Panc1 (cell line): ENCODE measurements at regions not wholly inside any gene's neighbourhood (a gene's known extent, or its start where the extent isn't known, plus 50 kb on each side); places are given as distances from the start of the nearest gene placed in this dataset.
A peak's percentile ranks its signal among the peaks of the same experiment; 100 is the strongest.

Source experiments
- ATAC-seq: fragments of 200-7000 bp; cut with Tn5 transposase; 2 replicates; pipeline ENCODE4 v1.9.1; 2020; ENCODE audit warnings: mild to moderate bottlenecking, moderate library complexity
- BruUV-seq: library from RNA; stranded (reverse); fragments of 400-500 nt; replicated peaks from 2 replicates; lab custom pipeline; 2021; lab: Mats Ljungman, UMichigan
- CTCF ChIA-PET: fragments of 300-600 bp; sonication (Branson Sonifier 250); formaldehyde crosslinking; loops from one replicate; lab custom pipeline; 2022; ENCODE audit warnings: antibody characterized with exemption; lab: Charles Lee
- POLR2A ChIA-PET: fragments of 300-600 bp; sonication (Branson Sonifier 250); formaldehyde crosslinking; loops from one replicate; lab custom pipeline; 2022; ENCODE audit warnings: antibody characterized with exemption; lab: Charles Lee
- DNase-seq: peaks from one replicate; pipeline ENCODE4 v3.0.0-alpha.2; 2010; ENCODE audit warnings: low read depth, low spot score
- H3K27ac ChIP-seq: 2 replicates; pipeline ENCODE4 v1.5.1; 2011; ENCODE audit warnings: mild to moderate bottlenecking, low read length, inconsistent platforms
- H3K27me3 ChIP-seq: fragments of 200-500 bp; sonication (Bioruptor generic); 2 replicates; pipeline ENCODE4 v1.6.0; 2014; ENCODE audit warnings: low read length, inconsistent platforms; ENCODE audit not compliant: control insufficient read depth, insufficient read depth
- H3K36me3 ChIP-seq: fragments of 200-500 bp; sonication (Bioruptor generic); 2 replicates; pipeline ENCODE4 v1.5.1; 2014; ENCODE audit warnings: inconsistent platforms, mild to moderate bottlenecking, low read length, moderate library complexity; ENCODE audit not compliant: control insufficient read depth, insufficient read depth
- H3K4me1 ChIP-seq: 2 replicates; pipeline ENCODE4 v1.5.1; 2011; ENCODE audit warnings: inconsistent platforms, mild to moderate bottlenecking, low read length, moderate library complexity; ENCODE audit not compliant: control insufficient read depth, insufficient read depth
- H3K4me3 ChIP-seq, 2 experiments: 2 replicates each; pipeline ENCODE4 v1.5.1; 2011 to 2012; ENCODE audit warnings: low read depth in 2 of 2, low read length in 2 of 2, mild to moderate bottlenecking in 2 of 2, inconsistent platforms in 1 of 2, moderate library complexity in 1 of 2
- H3K9me3 ChIP-seq: fragments of 200-500 bp; sonication (Bioruptor generic); 2 replicates; pipeline ENCODE4 v1.5.1; 2014; ENCODE audit warnings: low read depth, mild to moderate bottlenecking, inconsistent platforms, low read length, moderate library complexity; ENCODE audit not compliant: control insufficient read depth, insufficient read depth
- CTCF ChIP-seq: fragments of 450-650 bp; IDR thresholded peaks from 2 replicates; pipeline ENCODE4 v1.5.1; 2017; ENCODE audit warnings: mild to moderate bottlenecking
- POLR2AphosphoS5 ChIP-seq: IDR thresholded peaks from 2 replicates; pipeline ENCODE4 v1.6.1; 2012; ENCODE audit warnings: mild to moderate bottlenecking, low read depth, low read length, moderate library complexity
- REST ChIP-seq, 2 experiments: IDR thresholded peaks; 2 replicates each; pipeline ENCODE4 v1.6.1; 2011 to 2012; ENCODE audit warnings: low read depth in 2 of 2, control low read depth in 1 of 2, low read length in 1 of 2, mild to moderate bottlenecking in 1 of 2, moderate library complexity in 1 of 2; ENCODE audit not compliant: insufficient read depth in 1 of 2
- SIN3A ChIP-seq: IDR thresholded peaks from 2 replicates; pipeline ENCODE4 v1.6.1; 2012; ENCODE audit warnings: low read depth, mild to moderate bottlenecking, low read length, moderate library complexity, borderline replicate concordance; ENCODE audit not compliant: insufficient read depth
- TCF7L2 ChIP-seq: IDR thresholded peaks from 2 replicates; pipeline ENCODE4 v1.6.1; 2011; ENCODE audit warnings: mild to moderate bottlenecking, low read depth, low read length, inconsistent platforms
- in situ Hi-C: cut with HindIII; loops from 2 replicates; pipeline ENCODE4 v1.10.0; 2016; ENCODE audit warnings: low sequenced_read_pairs, low pct_unique_long_range_greater_than_20kb
- intact Hi-C: fragments of 100-400 bp; cut with micrococcal nuclease; formaldehyde crosslinking; loops from one replicate; pipeline ENCODE4 v1.10.0; 2022; ENCODE audit not compliant: unreplicated experiment

- CTCF ChIA-PET: no interaction called here
- in situ Hi-C loops (no loop called here), intact Hi-C loops (no loop called here)
- Histone ChIP-seq H3K36me3 (no peaks in the 10 kb centered on the region), H3K27me3 (no peaks in the 10 kb centered on the region), H3K4me1 (peaks cover 23% of the 10 kb centered on the region), H3K27ac (no peak overlapping the region), H3K9me3 (no peaks in the 10 kb centered on the region), H3K4me3 (no peak overlapping the region)
- BruUV-seq: no TSS peak
- DNase-seq (no peak), ATAC-seq (no peak)
- TF ChIP-seq POLR2AphosphoS5 (no peak), REST (IDR thresholded peaks at IDR 0.05; ENCODE audit: insufficient read depth in 1 of 2, low read depth in 2 of 2, low read length in 1 of 2) (no peak), CTCF (no peak), SIN3A (no peak), TCF7L2 (no peak)
- POLR2A ChIA-PET: no interaction called here
These were observed 66.1 kb upstream of the GPC1 start for GRCh38 chr2:240369335-240369734.

GRCh38 chr2:240369801-240370585 is 65.5 kb upstream of the GPC1 start:
- ATAC-seq (peak; percentile 56), DNase-seq (no peak)
- Histone ChIP-seq H3K27ac (no peak overlapping the region), H3K36me3 (no peaks in the 10 kb centered on the region), H3K27me3 (no peaks in the 10 kb centered on the region), H3K4me3 (no peak overlapping the region), H3K9me3 (no peaks in the 10 kb centered on the region), H3K4me1 (peaks cover 29% of the 10 kb centered on the region)
- no TSS peak for BruUV-seq
- in situ Hi-C loops (no loop called here), intact Hi-C loops (no loop called here)
- CTCF ChIA-PET: interaction anchor here (0.6 kb wide), 1 partner anchor 78 kb away, joined by 3 read pairs; no protein-coding TSS in a partner anchor
- TF ChIP-seq POLR2AphosphoS5: no peak
- no peak for TF ChIP-seq CTCF
- no peak for TF ChIP-seq REST (IDR thresholded peaks at IDR 0.05; ENCODE audit: insufficient read depth in 1 of 2, low read depth in 2 of 2, low read length in 1 of 2)
- no peak for TF ChIP-seq SIN3A
- no peak for TF ChIP-seq TCF7L2
- POLR2A ChIA-PET: no interaction called here
